ENCODE measurements at regions not wholly inside any gene's neighbourhood (a gene's known extent, or its start where the extent isn't known, plus 50 kb on each side); places are given as distances from the start of the nearest gene placed in this dataset.
"Not testable (repeated sequence)": the region's sequence is repeated elsewhere in the genome, so short reads cannot be mapped to it uniquely, and the experiment has no call there.

DNA sequence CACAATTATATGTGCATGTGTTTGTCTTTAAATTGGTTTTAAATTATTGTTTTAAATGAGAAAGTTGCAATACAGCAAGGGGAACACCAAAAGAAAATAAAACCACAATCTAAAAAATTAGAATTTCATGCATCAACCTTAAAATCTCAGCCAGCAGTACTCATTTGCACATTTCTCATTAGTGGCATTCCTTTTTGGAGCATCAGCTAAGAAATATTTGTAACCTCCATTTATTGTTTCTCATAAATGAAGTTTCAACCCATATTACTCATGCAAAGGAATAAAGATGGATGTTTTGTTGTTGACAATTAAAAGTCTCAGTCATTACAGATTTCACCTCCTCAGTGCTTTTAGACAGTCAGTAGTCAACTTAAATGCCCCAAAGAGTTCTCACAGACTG is 160.1 kb downstream of the TBX15 start:
- no peak for DNase-seq (ENCODE audit: low spot score)

- no peak for DNase-seq (ENCODE audit: low spot score)
Observed at GRCh38 chr1:118827636-118828035, 160.5 kb downstream of the TBX15 start.

DNA sequence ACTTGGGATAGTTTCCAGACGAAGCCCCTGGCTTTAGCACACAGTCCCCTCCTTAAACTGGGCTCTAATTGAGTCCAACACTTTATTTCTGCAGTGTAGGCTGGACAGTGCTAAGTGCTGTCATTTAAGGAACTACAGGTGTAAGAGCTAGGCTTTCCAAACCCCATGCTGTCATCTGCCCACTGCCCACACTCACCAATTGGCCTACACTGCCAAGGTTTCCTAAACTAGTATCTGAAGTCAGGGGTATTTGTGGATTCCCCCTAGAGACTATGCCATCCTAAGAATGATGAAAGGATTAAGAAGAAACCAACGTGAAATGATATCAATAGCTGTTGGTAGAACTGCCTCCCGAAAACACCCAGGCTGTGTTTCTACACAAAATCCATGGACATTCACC is 160.9 kb downstream of the TBX15 start:
- DNase-seq (ENCODE audit: low spot score): no peak

DNA sequence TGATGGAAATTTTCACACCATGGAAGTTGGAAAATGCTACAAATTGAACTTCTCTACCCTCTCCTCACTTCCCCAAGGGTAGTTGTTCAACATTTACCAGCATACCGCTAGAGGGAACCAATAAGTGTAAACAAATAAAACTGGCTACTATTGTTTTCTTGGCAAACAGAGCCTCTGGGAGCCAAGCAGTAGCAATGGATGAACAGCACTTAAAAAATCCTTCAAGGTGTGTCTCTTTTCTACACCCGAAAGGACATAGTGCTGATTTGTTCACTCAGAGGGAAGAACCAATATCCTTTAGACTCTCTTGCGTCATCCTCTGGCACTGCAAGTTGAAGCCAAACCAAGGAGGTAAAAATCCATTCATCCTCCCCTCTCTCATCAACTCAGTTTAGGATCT is 161.5 kb downstream of the TBX15 start:
- no peak for DNase-seq (ENCODE audit: low spot score)

DNA sequence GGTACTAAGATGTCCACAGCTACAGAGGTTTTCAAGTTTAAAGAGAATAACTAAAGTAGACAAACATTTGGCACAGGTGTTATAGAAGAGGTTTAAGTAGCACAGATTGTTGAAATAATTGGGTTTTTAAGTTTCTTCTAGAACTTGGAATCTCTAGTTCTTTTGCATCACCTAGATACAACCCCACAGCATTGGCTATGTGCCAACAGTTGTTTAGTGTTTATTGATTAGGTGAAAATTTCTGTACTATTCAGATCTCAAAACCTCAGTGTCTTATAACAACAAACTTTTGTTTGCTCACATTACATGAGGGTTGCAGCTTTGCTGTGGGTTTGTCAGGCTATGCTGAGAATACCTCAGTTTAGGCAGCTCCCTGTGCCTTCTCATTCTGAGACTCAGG is 162.5 kb downstream of the TBX15 start:
- DNase-seq (ENCODE audit: low spot score): no peak

GRCh38 chr1:118821801-118822200 is 166.3 kb downstream of the TBX15 start:
- peak; percentile 16 for DNase-seq (ENCODE audit: low spot score)

DNA sequence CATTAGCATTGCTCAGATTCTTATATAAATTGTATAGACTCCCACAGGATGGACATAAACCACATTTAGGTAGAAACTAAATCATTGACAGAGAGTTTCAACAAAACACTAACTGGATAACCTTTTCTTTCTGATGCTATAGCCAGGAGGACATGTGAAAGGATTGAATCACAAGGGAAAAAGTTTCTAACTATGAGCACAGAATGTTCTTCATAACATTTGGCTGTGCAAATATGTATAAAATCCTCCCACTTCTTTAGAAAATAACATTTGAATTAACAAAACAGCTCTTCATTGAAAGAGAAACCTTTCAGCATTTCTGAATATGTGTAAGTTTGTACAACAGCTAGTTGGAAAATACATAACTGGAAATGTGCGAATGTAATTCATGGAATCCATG is 167.3 kb downstream of the TBX15 start:
- DNase-seq (ENCODE audit: low spot score): no peak

GRCh38 chr1:118815909-118816308 is 172.2 kb downstream of the TBX15 start:
- no peak for DNase-seq (ENCODE audit: low spot score)

GRCh38 chr1:118812555-118812954 is 175.6 kb downstream of the TBX15 start:
- DNase-seq (ENCODE audit: low spot score): no peak

- no peak for DNase-seq (ENCODE audit: low spot score)
Observed at GRCh38 chr1:118811156-118811555, 177.0 kb downstream of the TBX15 start.

DNA sequence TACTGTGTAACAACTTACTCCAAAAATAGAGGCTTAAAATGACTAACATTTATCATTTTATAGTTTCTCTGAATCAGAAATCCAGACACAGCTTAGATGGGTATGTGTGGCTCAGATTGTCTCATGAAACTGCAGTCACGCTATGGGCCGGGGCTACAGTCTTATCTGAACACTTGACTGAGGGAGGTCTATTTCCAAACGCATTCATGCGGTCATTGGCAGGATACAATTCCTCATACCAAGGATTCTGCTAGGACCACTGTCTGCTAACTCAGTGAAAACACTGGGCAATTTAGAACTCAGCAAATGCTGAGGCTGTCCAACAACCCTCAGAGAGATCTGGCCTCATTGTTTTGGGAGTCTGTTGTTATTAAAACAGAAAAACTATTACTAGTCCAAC is 178.6 kb downstream of the TBX15 start:
- peak; percentile 19 for DNase-seq (ENCODE audit: low spot score)

DNA sequence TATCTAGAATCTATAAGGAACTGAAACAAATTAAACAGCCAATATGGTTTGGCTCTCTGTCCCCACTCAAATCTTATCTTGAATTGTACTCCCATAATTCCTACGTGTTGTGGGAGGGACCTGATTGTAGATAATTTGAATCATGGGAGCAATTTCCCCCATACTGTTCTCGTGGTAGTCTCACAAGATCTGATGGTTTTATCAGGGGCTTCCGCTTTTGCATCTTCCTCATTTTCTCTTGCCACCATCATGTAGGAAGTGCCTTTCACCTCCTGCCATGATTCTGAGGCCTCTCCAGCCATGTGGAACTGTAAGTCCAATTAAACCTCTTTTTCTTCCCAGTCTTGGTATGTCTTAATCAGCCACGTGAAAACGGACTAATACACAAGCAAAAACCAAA is 185.0 kb downstream of the TBX15 start:
- DNase-seq (ENCODE audit: low spot score): not testable (repeated sequence)

DNA sequence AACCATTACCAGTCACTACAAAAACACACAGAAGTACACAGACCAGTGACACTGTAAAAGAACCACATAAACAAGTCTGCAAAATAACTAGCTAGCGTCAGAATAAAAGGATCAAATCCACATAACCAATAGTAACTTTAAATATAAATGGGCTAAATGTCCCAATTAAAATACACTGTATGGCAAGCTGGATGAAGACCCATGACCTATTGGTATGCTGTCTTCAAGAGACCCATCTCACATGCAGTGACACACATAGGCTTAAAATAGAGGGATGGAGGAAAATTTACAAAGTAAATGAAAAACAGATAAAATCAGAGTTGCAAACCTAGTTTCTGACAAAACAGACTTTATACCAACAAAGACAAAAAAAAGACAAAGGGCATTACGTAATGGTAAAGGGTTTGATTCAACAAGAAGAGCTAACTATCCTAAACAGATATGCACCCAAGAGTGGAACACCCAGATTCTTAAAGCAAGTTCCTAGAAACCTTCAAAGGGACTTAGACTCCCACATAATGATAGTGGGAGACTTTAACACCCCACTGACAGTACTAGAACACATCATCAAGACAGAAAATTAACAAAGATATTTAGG is 196.9 kb downstream of the TBX15 start:
- DNase-seq (ENCODE audit: low spot score): no peak

DNA sequence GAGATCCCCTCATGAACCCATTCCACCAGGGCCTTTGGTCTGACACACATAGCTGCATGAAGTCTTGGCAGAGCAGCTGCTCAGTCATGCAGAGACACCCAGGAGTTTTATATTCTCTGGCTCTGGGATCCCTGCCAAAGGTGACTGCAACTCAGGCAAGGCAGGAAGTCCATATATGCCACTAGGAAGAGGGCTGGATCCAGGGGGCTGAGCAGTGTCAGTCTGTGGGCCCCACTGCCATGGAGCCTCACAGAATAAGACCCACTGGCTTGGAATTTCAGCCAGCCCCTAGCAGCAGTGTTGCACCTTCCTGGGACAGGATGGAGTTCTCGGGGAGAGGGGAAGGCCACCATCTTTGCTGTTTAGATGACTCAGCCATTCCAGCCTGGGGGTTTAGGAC is 199.7 kb downstream of the TBX15 start:
- peak; percentile 93 for DNase-seq (ENCODE audit: low spot score)

- no peak for DNase-seq (ENCODE audit: low spot score)
Observed at GRCh38 chr1:118786454-118787155, 201.5 kb downstream of the TBX15 start.

GRCh38 chr1:118785246-118785645 is 202.9 kb downstream of the TBX15 start:
- DNase-seq (ENCODE audit: low spot score): peak; percentile 65

DNA sequence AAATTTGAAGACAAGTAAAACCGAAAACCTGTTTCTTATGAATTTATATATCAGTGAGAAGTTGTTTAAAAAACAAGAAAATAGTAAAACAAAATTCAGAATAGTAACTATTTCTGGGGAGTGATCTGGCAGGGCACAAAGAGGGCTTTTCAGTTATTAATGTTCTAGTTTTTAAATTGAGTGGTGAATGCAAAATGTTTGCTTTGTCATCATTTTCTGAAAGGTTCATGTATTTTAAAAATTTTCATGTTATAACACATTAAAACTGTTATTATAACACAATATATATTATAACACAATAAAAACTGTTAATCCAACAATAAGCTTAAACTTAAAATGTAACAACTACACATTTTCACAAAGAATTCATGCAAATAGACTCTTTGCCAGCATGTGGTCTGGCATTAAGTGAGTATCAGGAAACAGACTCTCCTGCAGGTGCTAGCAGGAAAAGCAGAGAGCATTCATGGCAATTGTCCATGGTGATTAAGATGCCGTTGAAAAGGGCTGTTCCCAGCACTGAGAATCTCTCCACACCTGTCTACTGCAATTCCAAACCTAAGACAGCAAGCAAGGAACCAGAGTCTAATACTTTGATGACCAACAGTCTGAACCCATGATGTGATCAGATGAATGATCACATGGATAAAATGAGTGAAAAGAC is 204.9 kb downstream of the TBX15 start:
- no peak for DNase-seq (ENCODE audit: low spot score)

DNA sequence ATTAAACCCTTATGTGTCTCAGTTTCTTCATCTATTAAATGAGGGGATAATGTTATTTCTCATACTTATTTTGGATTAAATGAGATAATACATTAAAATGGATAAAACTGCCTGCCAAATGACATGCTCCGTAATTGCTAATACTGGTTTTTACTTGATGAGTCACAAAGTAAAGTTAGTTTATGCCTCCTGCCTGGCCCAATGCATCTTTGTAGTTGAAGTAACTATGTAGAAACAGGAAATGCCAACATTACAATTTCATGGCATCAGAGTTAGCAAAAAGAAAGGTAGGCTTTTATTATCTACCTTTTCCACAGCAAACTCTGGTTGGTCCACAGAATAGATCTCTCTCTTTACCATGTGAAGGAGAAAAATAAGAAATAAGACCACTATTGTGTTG is 214.5 kb downstream of the TBX15 start:
- peak; percentile 16 for DNase-seq (ENCODE audit: low spot score)

DNA sequence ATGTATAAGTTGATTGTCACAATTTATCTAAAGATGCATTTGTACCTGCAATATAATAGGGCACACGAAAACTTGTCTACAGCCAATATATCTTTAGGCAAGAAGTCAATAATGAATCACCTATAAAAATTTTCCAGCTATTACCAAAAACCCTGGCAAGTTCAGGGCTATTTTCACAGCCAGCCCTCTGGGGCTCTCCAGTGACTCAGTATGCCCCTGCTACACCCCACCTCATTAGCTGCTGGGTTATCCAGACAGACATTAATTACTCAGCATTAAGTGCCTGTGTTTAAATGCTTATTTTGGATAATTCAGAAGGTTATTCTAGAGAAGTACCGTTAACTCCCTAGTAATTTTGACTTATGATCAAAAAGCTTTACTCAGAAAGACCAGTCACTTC is 220.2 kb downstream of the TBX15 start:
- DNase-seq (ENCODE audit: low spot score): no peak

GRCh38 chr1:118753976-118754375 is 234.2 kb downstream of the TBX15 start:
- DNase-seq (ENCODE audit: low spot score): no peak

DNA sequence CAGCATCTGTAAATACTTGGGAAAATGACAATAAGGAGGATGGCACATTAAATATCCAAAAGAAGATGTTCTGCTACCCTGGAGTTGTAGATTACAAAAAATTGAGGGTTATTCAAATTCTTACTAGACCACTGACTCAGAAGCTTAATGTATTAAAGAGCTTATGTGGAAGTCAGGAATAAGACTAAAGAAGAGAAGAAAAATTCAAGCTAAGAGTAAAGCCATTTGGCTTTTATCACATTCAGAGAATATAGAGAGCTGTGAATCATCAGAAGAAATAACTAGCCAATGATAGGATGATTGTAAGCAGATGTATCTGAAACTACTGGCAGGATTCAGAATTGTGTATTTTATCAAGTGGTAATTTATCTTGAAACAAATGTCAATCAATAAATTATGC is 237.0 kb downstream of the TBX15 start:
- DNase-seq (ENCODE audit: low spot score): no peak

- no peak for DNase-seq (ENCODE audit: low spot score)
Observed at GRCh38 chr1:118744420-118744819, 243.7 kb downstream of the TBX15 start.

GRCh38 chr1:118739501-118739900 is 248.6 kb downstream of the TBX15 start:
- no peak for DNase-seq (ENCODE audit: low spot score)
